Epithelial cell of esophagus (primary cell): ENCODE measurements at regions not wholly inside any gene's neighbourhood (a gene's known extent, or its start where the extent isn't known, plus 50 kb on each side); places are given as distances from the start of the nearest gene placed in this dataset.

ENCODE experiments used
- DNase-seq: peaks from one replicate; pipeline ENCODE4 v3.0.0; 2010; ENCODE audit warnings: low read depth
- H3K4me3 ChIP-seq: 2 replicates; pipeline ENCODE4 v1.5.1; 2011; ENCODE audit warnings: mild to moderate bottlenecking, low read length, control low read depth
- TF ChIP-seq, protein P1 (sequence below): IDR thresholded peaks from 2 replicates; pipeline ENCODE4 v1.5.1; 2011; ENCODE audit warnings: low read depth, mild to moderate bottlenecking, low read length, control low read depth, inconsistent platforms; ENCODE audit not compliant: insufficient read depth; ENCODE audit errors: missing control alignments

DNA sequence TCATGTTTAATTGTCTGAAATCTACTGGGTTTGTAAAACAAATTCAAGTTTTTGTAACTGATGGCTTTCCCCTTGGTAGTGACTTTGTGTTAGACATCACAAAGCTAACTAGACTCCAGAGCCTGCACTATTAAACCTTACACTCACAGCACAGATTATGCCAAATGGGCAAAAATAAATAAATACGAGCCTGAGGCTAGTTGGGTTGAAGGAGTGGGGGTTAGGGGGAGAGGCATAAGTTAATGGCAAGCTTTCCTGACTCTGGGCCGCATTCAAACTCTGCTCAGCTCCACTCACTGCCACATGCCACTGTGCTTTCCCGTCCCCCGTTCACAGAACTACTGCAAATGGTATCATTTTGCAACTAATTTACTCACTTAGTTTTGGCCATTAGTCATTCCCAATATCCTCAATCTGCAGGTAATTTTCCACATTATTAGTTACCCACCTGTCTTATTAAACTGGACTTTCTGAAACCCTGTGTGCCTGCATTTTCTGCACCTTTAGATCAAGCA lies 1079.9 kb upstream of the PIK3C3 start:
- DNase-seq, result no peak

DNA sequence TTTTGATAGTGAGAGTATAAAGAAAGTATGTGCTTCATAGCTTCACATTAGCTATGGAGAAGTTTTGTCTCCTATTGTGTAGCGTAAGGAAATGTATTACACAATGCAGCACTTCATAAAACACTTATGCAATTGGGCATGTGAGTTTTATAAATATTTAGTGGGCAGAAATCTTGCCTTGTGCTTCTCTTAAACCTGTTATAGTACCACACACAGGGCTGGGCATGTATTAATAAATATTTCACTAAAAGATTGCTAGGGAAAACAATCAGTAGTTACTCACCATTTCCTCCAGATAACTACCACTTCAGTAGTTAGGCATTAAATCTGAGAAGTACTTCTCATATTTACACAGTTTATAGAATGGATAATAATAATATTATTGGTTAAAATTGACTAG lies 1080.8 kb upstream of the PIK3C3 start:
- peak; percentile 86 for DNase-seq
- no peak overlapping the region for H3K4me3 ChIP-seq
- TF ChIP-seq, protein P1, sequence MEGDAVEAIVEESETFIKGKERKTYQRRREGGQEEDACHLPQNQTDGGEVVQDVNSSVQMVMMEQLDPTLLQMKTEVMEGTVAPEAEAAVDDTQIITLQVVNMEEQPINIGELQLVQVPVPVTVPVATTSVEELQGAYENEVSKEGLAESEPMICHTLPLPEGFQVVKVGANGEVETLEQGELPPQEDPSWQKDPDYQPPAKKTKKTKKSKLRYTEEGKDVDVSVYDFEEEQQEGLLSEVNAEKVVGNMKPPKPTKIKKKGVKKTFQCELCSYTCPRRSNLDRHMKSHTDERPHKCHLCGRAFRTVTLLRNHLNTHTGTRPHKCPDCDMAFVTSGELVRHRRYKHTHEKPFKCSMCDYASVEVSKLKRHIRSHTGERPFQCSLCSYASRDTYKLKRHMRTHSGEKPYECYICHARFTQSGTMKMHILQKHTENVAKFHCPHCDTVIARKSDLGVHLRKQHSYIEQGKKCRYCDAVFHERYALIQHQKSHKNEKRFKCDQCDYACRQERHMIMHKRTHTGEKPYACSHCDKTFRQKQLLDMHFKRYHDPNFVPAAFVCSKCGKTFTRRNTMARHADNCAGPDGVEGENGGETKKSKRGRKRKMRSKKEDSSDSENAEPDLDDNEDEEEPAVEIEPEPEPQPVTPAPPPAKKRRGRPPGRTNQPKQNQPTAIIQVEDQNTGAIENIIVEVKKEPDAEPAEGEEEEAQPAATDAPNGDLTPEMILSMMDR, result no peak

More for the DNA sequence above, 1079.9 kb upstream of the PIK3C3 start:
- no peak overlapping the region for H3K4me3 ChIP-seq
- TF ChIP-seq, protein P1, result no peak

DNA sequence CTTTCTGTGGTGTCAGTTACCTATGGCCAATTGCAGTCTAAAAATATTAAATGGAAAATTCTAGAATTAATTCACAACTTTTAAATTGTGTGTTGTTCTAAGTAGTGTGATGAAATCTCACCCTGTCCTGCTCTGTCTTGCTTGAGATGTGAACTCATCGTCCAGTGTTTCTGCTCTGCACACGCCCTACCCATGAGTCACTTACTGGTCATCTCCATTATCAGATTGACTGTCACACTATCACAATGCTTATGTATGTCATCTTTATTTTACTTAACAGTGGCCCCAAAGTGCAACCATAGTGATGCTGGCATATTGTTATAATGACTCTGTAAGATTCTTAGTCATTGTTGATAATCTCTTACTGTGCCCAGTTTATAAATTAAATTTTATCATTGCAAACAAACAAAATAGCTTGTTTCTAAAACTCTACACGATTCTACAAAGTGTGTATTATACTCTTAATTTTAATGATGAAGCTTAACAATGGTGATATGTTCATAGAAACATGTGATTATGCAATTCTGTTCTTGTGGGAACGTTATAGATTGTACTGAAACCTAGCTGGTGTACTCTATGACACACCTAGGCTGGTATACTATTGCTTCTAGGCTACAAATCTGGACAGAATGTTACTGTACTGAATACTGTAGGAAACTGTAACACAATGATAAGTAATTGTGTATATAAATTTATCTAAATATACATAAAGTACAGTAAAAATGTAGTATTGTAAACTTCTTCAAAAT lies 1086.8 kb upstream of the PIK3C3 start:
- TF ChIP-seq, protein P1, result no peak
- peak; percentile 99 for DNase-seq

DNA sequence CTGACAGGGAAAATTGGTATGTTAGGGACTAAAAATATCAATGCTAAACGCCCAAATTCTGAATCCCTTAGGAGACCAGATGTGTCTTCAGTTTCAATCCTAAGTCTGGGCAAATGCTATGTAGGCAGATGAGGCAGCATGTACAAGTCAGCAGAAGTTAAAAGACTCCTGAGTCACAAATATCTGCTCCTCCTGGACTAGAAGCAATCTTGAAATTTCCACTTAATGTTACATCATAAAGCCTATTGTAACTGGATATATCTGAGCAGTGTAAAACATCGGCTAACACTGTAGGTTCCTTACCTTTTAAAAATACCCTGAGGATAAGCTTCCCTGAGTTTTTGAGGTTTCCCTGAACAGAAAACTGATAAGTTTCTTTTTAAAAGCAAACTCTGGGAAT lies 1087.6 kb upstream of the PIK3C3 start:
- no peak overlapping the region for H3K4me3 ChIP-seq
- DNase-seq, result peak; percentile 92
- TF ChIP-seq, protein P1, result no peak

More for the DNA sequence above, 1086.8 kb upstream of the PIK3C3 start:
- no peak overlapping the region for H3K4me3 ChIP-seq

DNA sequence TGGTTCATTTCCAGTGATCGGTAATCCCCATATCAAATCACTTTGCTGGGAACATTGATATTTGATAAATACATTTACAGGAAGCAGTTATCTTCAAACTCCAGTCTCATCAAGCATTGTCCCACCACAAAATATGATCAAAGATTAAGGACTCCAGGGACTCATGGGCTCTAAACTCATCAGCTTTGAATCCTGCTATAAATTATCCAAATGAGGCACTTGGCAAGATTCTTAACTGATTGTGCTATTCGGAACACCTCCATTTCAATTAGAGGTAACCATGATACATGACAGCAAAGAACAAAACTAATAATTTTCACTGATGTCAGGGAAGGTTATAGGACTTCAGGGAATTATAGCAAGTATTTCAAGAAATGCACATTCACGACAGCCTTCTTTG lies 1088.1 kb upstream of the PIK3C3 start:
- no peak overlapping the region for H3K4me3 ChIP-seq
- TF ChIP-seq, protein P1, result no peak
- DNase-seq, result no peak

DNA sequence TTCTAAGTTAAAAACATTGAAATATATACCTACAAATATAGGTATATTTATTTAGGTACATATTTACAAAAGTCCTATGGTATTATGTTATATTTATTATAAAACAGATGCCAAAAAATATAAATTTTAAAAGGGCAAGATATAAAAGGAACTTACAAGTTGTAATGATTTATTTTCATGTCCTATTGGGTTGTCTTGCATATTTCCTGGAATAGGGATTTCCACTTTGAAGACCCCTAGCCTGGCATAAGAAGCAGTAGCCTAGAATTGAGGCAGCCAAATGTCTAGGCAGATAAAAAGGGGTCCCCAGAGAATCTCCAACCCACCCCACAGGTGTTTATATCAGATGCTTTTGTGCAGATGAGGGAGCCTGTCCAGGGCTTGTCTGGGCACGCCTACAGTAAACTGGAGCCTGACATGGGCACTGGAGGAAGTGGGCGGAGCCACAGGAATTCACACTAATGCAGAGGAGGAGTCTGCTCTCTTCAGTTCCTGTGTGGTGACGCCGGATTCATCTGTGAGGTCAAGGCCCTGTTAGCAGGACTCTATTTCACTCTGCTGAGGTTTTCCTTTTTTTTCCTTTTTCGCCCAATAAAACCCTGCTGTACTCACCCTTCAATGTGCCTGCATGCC lies 1088.9 kb upstream of the PIK3C3 start:
- peak; percentile 80 for DNase-seq
- TF ChIP-seq, protein P1, result no peak
- H3K4me3 ChIP-seq, result no peak overlapping the region

DNA sequence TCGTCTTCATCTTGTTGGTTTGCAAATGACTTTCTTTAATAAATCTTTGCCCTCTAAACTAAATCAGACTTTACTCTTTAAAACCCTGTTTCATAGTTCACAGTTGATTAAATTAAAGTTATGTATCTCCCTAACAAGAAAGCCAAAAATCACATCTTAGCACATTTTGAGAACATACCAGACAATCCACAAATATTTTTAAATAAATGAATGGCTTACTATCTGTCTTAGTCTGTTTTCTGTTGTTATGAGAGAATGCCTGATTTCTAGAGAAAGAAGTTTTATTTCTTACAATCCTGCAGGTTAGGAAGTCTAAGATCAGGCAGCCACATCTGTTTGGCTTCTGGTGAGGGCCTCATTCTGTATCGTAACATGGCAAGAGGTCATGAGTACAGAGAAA lies 1090.2 kb upstream of the PIK3C3 start:
- TF ChIP-seq, protein P1, result no peak
- no peak overlapping the region for H3K4me3 ChIP-seq
- no peak for DNase-seq
